ENCODE measurements at regions not wholly inside any gene's neighbourhood (a gene's known extent, or its start where the extent isn't known, plus 50 kb on each side); places are given as distances from the start of the nearest gene placed in this dataset.
A peak's percentile ranks its signal among the peaks of the same experiment; 100 is the strongest.

- H3K36me3 ChIP-seq (ENCODE audit: control insufficient read depth, insufficient read depth, low read length), result no peaks in the 10 kb centered on the region
- no peak overlapping the region for H3K4me3 ChIP-seq (replicated peaks; ENCODE audit: low read depth, low read length)
- DNase-seq (ENCODE audit: extremely low read depth, insufficient read length), result no peak
- no peak for TF ChIP-seq CTCF (IDR thresholded peaks at IDR 0.05; ENCODE audit: insufficient read depth, low read length, poor library complexity, severe bottlenecking)
- H3K27me3 ChIP-seq (replicated peaks; ENCODE audit: control insufficient read depth, insufficient read depth, low read length), result no peaks in the 10 kb centered on the region
Observed at GRCh38 chr12:91582811-91583210, 400.2 kb upstream of the DCN start.

- TF ChIP-seq CTCF (IDR thresholded peaks at IDR 0.05; ENCODE audit: insufficient read depth, low read length, poor library complexity, severe bottlenecking), result no peak
- no peak for DNase-seq (ENCODE audit: extremely low read depth, insufficient read length)
- Histone ChIP-seq H3K27me3 (replicated peaks; ENCODE audit: control insufficient read depth, insufficient read depth, low read length) (no peaks in the 10 kb centered on the region), H3K4me3 (replicated peaks; ENCODE audit: low read depth, low read length) (no peak overlapping the region), H3K36me3 (ENCODE audit: control insufficient read depth, insufficient read depth, low read length) (no peaks in the 10 kb centered on the region)
Observed at GRCh38 chr12:91579516-91580263, 397.1 kb upstream of the DCN start.

- peak overlapping the region; percentile 35 for H3K4me3 ChIP-seq (replicated peaks; ENCODE audit: low read depth, low read length)
- TF ChIP-seq CTCF (IDR thresholded peaks at IDR 0.05; ENCODE audit: insufficient read depth, low read length, poor library complexity, severe bottlenecking), result peak; percentile 29
- no peaks in the 10 kb centered on the region for H3K36me3 ChIP-seq (ENCODE audit: control insufficient read depth, insufficient read depth, low read length)
- H3K27me3 ChIP-seq (replicated peaks; ENCODE audit: control insufficient read depth, insufficient read depth, low read length), result no peaks in the 10 kb centered on the region
- DNase-seq (ENCODE audit: extremely low read depth, insufficient read length), result no peak
Observed at GRCh38 chr12:91577586-91578539, 395.2 kb upstream of the DCN start.

- Histone ChIP-seq H3K36me3 (ENCODE audit: control insufficient read depth, insufficient read depth, low read length) (no peaks in the 10 kb centered on the region), H3K4me3 (replicated peaks; ENCODE audit: low read depth, low read length) (no peak overlapping the region), H3K27me3 (replicated peaks; ENCODE audit: control insufficient read depth, insufficient read depth, low read length) (no peaks in the 10 kb centered on the region)
- DNase-seq (ENCODE audit: extremely low read depth, insufficient read length), result no peak
- TF ChIP-seq CTCF (IDR thresholded peaks at IDR 0.05; ENCODE audit: insufficient read depth, low read length, poor library complexity, severe bottlenecking), result no peak
Observed at GRCh38 chr12:91576432-91576831, 393.8 kb upstream of the DCN start.

- TF ChIP-seq CTCF (IDR thresholded peaks at IDR 0.05; ENCODE audit: insufficient read depth, low read length, poor library complexity, severe bottlenecking), result no peak
- Histone ChIP-seq H3K36me3 (ENCODE audit: control insufficient read depth, insufficient read depth, low read length) (no peaks in the 10 kb centered on the region), H3K4me3 (replicated peaks; ENCODE audit: low read depth, low read length) (no peak overlapping the region), H3K27me3 (replicated peaks; ENCODE audit: control insufficient read depth, insufficient read depth, low read length) (no peaks in the 10 kb centered on the region)
- no peak for DNase-seq (ENCODE audit: extremely low read depth, insufficient read length)
Observed at GRCh38 chr12:91575630-91576029, 393.0 kb upstream of the DCN start.

All from GM06990 (cell line).